PC-3 (cell line): ENCODE measurements at regions not wholly inside any gene's neighbourhood (a gene's known extent, or its start where the extent isn't known, plus 50 kb on each side); places are given as distances from the start of the nearest gene placed in this dataset.

Experiments
- CTCF ChIP-seq: fragments of 300-600 bp; sonication (generic); conservative IDR thresholded peaks from 2 replicates; pipeline ENCODE4 v1.5.1; 2017; ENCODE audit warnings: antibody characterized with exemption, low read depth, mild to moderate bottlenecking, low read length
- EZH2 ChIP-seq: fragments of 300-600 bp; sonication (generic); IDR thresholded peaks from one replicate; pipeline ENCODE4 v1.6.1; 2017; ENCODE audit warnings: antibody characterized with exemption, mild to moderate bottlenecking, low read length; ENCODE audit not compliant: unreplicated experiment
- EZH2phosphoT487 ChIP-seq: fragments of 300-600 bp; sonication (generic); IDR thresholded peaks from 2 replicates; pipeline ENCODE4 v1.6.1; 2018; ENCODE audit warnings: mild to moderate bottlenecking, antibody characterized with exemption, low read length, borderline replicate concordance

GRCh38 chr7:13794581-13794980, 194.9 kb downstream of the ETV1 start:
- TF ChIP-seq CTCF (no peak), EZH2phosphoT487 (no peak), EZH2 (no peak)
